Epithelial cell of esophagus (primary cell): ENCODE measurements at regions not wholly inside any gene's neighbourhood (a gene's known extent, or its start where the extent isn't known, plus 50 kb on each side); places are given as distances from the start of the nearest gene placed in this dataset.

Experiments
- DNase-seq: peaks from one replicate; pipeline ENCODE4 v3.0.0; 2010; ENCODE audit warnings: low read depth
- H3K4me3 ChIP-seq: 2 replicates; pipeline ENCODE4 v1.5.1; 2011; ENCODE audit warnings: mild to moderate bottlenecking, low read length, control low read depth
- TF ChIP-seq, protein P1 (sequence below): IDR thresholded peaks from 2 replicates; pipeline ENCODE4 v1.5.1; 2011; ENCODE audit warnings: low read depth, mild to moderate bottlenecking, low read length, control low read depth, inconsistent platforms; ENCODE audit not compliant: insufficient read depth; ENCODE audit errors: missing control alignments

DNA sequence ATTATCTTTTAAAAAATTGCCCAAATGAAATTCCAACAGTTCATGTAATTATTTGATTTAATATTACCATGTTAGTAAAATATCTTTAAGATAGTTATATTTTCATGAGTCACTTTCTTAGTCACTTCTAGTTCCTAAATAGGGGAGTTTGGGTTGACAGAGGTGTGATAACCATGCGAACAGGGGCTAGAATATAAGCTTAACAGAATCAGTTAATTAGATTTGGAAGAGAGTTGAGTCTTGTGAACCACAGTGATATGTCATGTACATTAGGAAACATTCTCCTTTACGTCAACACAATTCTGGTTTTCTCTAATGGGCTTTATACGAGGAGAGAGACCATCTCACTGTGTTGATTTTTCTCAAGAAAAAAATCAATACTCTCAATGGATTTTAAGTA is 64.8 kb upstream of the ZNF281 start:
- TF ChIP-seq, protein P1, sequence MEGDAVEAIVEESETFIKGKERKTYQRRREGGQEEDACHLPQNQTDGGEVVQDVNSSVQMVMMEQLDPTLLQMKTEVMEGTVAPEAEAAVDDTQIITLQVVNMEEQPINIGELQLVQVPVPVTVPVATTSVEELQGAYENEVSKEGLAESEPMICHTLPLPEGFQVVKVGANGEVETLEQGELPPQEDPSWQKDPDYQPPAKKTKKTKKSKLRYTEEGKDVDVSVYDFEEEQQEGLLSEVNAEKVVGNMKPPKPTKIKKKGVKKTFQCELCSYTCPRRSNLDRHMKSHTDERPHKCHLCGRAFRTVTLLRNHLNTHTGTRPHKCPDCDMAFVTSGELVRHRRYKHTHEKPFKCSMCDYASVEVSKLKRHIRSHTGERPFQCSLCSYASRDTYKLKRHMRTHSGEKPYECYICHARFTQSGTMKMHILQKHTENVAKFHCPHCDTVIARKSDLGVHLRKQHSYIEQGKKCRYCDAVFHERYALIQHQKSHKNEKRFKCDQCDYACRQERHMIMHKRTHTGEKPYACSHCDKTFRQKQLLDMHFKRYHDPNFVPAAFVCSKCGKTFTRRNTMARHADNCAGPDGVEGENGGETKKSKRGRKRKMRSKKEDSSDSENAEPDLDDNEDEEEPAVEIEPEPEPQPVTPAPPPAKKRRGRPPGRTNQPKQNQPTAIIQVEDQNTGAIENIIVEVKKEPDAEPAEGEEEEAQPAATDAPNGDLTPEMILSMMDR, result no peak
- no peak for DNase-seq
- no peak overlapping the region for H3K4me3 ChIP-seq

DNA sequence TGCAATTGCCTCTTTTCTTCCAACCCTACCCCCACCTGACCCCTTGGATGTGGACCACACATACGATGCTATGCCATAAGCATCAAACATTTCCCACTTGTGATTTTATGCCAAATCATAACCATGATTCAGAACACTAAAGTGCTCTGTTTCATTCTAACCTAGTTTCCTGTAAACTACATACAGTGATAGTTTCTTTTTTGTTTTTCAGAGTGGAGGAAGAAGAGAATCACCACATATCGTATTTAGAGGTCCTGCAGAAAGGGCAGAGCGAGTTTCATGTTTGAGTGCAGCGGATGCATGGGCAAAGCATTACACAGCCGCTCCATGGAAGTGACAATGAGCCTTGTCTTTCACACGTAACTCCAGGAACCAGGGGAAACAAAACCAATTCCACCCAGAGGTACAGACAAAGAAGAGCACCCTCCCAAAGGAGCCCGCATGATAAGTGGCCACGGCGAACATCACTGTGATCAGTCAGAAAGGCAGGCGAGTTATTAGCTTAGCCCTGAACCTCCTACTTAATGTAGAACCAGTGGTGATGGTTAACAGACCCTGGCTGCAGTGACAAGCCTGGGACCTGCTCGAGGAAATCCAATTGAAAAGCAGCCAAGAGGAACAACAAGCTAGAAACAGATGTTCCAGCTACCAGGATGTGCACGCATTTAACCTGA is 64.0 kb upstream of the ZNF281 start:
- no peak for DNase-seq
- TF ChIP-seq, protein P1, result no peak
- no peak overlapping the region for H3K4me3 ChIP-seq

DNA sequence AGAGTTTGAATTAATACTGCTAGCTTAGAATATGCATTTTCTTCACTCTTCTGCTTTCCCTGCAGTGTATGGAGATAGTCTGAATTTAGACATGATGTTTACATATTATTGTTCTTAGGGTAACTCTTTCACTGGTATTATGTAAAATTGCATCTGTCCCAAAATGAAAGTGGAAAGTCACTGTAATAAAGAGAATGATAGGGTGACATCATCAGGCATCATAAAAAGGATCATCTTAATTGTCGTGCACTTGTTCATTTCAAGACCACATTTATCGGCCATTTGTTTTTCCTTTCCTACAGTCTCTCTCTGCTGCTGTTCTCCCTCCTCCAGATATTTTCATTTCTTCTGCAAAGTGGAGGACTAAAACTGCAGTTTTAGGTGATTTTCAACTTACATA is 61.9 kb upstream of the ZNF281 start:
- no peak for DNase-seq
- no peak overlapping the region for H3K4me3 ChIP-seq
- TF ChIP-seq, protein P1, result no peak

DNA sequence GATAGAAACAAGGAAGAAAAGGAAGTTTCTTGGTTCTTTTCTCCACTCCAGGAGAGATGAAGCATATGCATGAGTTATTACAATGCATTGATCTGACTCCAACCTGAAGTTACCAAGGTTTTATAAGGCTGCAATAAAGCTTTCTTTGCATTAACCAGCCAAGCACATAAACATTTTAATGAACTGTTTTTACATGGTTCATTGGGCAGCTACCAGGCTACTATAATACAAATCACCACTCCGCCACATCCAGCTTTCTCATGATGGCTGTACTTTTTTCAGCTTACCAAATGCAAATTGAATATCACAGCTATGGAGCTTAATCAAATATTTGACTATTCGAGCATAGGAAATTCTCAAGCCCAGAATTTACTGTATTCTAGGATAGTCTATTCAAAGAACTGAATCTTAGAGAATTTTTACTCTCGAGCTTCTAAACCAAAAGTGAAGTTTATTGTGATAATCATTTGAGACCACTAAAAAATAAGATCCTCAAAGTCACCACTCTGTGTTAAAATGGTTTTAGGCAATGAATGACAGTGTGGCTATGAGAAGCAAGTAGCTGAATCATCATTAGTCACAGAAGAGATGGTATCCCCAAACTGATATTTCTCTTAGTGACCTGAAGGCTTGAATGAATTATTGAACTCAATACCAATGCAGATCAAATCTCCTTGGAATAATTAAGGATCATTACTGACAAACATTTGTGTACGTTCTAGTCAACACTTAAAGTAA is 58.6 kb upstream of the ZNF281 start:
- peak; percentile 45 for DNase-seq
- TF ChIP-seq, protein P1, result no peak
- no peak overlapping the region for H3K4me3 ChIP-seq

DNA sequence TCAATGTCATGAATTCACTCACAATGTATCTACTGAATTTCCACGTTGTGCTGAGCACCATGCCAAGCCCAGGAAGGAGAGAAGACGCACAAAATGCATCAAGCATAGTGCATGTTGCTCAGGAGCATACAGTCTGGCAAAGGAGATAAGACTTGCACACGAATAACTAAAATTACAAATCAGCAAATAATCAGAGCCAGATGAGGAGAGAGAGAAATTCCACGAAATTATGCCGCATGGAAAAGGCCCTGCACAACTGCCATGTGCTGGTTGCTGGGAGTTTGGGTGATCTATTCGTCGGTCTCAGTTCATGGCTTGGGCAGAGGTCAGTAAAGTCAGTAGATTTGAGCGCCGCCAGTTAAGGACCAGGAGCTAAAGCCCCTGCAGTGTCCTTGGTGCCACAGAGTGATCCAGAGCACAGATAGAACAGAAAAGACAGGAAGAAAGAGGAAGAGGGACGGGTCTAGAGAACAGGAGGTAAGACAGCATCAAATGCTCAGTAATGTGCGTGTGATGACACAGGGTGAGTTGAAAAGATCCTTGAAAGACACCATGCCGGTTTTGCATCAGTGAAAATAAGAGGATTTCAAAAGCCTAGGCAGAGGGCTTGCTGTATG is 55.1 kb upstream of the ZNF281 start:
- TF ChIP-seq, protein P1, result no peak
- DNase-seq, result no peak
- H3K4me3 ChIP-seq, result no peak overlapping the region
